ENCODE measurements at regions not wholly inside any gene's neighbourhood (a gene's known extent, or its start where the extent isn't known, plus 50 kb on each side); places are given as distances from the start of the nearest gene placed in this dataset.

DNA sequence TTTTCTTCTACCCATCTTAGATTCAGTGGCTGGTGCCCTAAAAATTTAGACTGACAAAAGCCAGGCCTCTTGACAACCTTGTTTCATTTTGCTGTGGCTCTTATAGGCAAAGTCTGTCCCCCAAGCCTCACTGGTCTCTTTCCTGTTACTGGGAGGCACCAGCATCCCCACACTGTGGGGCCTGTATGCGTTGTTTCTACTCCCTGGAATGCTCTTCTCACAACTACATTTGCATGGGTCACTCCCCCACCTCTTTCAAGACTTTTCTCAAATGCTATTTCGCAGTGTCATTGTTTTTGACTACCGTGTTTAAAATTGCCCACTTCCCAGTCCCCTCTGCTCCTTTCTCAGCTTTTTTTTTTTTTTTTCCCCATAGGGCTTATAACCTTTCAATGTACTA lies 108.7 kb upstream of the DGKB start:
- Histone ChIP-seq H3K4me2 (ENCODE audit: low read length) (no peak overlapping the region), H3K9ac (ENCODE audit: low read length) (no peak overlapping the region), H3K27ac (ENCODE audit: low read length) (no peak overlapping the region), H3K9me3 (ENCODE audit: insufficient read depth, low read length) (no peaks in the 10 kb centered on the region), H3K27me3 (ENCODE audit: low read depth, low read length) (no peaks in the 10 kb centered on the region), H3K4me3 (ENCODE audit: low read length) (no peak overlapping the region), H3K36me3 (replicated peaks; ENCODE audit: low read depth, low read length) (no peaks in the 10 kb centered on the region), H3K4me1 (ENCODE audit: low read length) (peaks cover 6% of the 10 kb centered on the region; the same call in 1 of the 2 replicates), H4K20me1 (ENCODE audit: insufficient read depth, low read length) (no peaks in the 10 kb centered on the region), H3K79me2 (ENCODE audit: low read length) (no peaks in the 10 kb centered on the region), H2AFZ (ENCODE audit: low read depth, low read length) (no peak overlapping the region)
- TF ChIP-seq EZH2phosphoT487 (IDR thresholded peaks at IDR 0.05; ENCODE audit: low read depth), result no peak
- TF ChIP-seq, protein P1, sequence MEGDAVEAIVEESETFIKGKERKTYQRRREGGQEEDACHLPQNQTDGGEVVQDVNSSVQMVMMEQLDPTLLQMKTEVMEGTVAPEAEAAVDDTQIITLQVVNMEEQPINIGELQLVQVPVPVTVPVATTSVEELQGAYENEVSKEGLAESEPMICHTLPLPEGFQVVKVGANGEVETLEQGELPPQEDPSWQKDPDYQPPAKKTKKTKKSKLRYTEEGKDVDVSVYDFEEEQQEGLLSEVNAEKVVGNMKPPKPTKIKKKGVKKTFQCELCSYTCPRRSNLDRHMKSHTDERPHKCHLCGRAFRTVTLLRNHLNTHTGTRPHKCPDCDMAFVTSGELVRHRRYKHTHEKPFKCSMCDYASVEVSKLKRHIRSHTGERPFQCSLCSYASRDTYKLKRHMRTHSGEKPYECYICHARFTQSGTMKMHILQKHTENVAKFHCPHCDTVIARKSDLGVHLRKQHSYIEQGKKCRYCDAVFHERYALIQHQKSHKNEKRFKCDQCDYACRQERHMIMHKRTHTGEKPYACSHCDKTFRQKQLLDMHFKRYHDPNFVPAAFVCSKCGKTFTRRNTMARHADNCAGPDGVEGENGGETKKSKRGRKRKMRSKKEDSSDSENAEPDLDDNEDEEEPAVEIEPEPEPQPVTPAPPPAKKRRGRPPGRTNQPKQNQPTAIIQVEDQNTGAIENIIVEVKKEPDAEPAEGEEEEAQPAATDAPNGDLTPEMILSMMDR (IDR thresholded peaks at IDR 0.05; ENCODE audit: low read depth, low read length), result no peak

DNA sequence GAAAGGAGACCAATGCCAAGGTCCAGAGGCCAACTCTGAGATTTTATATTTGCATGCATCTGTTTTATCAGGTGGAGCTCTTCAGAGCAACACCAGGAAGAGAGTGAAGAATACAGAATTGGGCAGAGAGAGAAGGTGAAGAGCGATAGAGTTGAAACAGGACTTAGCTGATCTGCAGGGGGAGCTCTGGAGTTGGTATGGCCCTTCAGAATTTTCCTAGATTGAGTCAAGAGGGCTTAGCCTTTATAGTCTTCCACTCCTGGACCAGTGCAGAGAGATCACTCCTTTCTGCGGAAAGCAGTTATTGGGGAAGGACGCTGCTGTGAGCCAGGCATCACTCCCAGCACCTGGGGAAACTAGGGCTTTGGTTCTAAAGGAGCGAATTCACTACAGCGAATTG lies 105.0 kb upstream of the DGKB start:
- TF ChIP-seq, protein P1 (IDR thresholded peaks at IDR 0.05; ENCODE audit: low read depth, low read length), result no peak
- TF ChIP-seq EZH2phosphoT487 (IDR thresholded peaks at IDR 0.05; ENCODE audit: low read depth), result no peak
- Histone ChIP-seq H3K79me2 (ENCODE audit: low read length) (no peaks in the 10 kb centered on the region), H3K4me3 (ENCODE audit: low read length) (no peak overlapping the region), H2AFZ (ENCODE audit: low read depth, low read length) (no peak overlapping the region), H4K20me1 (ENCODE audit: insufficient read depth, low read length) (no peaks in the 10 kb centered on the region), H3K27me3 (ENCODE audit: low read depth, low read length) (no peaks in the 10 kb centered on the region), H3K36me3 (replicated peaks; ENCODE audit: low read depth, low read length) (no peaks in the 10 kb centered on the region), H3K9ac (ENCODE audit: low read length) (no peak overlapping the region), H3K27ac (ENCODE audit: low read length) (no peak overlapping the region), H3K4me2 (ENCODE audit: low read length) (no peak overlapping the region), H3K9me3 (ENCODE audit: insufficient read depth, low read length) (no peaks in the 10 kb centered on the region), H3K4me1 (ENCODE audit: low read length) (no peaks in the 10 kb centered on the region)

DNA sequence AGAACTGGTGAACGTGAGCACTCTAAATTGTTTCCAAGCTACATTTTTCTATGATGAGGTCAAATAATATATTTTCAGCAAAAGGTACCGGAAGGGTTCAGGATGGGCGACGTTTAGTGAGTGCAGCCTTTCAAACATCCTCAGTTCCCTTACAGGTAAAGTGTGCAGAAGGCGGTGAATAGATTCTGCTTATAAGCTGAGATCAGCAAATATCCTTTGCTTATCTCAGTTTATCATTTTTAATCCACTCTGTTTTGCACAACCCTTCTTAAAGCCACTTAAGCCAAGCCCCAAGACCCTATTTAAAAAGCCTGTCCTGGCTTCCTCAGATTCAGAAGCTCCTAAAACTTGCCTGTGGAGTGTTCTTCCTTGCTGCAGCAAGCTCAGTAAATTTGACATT lies 103.1 kb upstream of the DGKB start:
- Histone ChIP-seq H3K9me3 (ENCODE audit: insufficient read depth, low read length) (no peaks in the 10 kb centered on the region), H3K4me1 (ENCODE audit: low read length) (no peaks in the 10 kb centered on the region), H3K79me2 (ENCODE audit: low read length) (no peaks in the 10 kb centered on the region), H3K9ac (ENCODE audit: low read length) (no peak overlapping the region), H3K36me3 (replicated peaks; ENCODE audit: low read depth, low read length) (no peaks in the 10 kb centered on the region), H3K27ac (ENCODE audit: low read length) (no peak overlapping the region), H3K4me2 (ENCODE audit: low read length) (no peak overlapping the region), H3K4me3 (ENCODE audit: low read length) (no peak overlapping the region), H4K20me1 (ENCODE audit: insufficient read depth, low read length) (no peaks in the 10 kb centered on the region), H3K27me3 (ENCODE audit: low read depth, low read length) (no peaks in the 10 kb centered on the region), H2AFZ (ENCODE audit: low read depth, low read length) (no peak overlapping the region)
- TF ChIP-seq EZH2phosphoT487 (IDR thresholded peaks at IDR 0.05; ENCODE audit: low read depth), result no peak
- TF ChIP-seq, protein P1 (IDR thresholded peaks at IDR 0.05; ENCODE audit: low read depth, low read length), result no peak

DNA sequence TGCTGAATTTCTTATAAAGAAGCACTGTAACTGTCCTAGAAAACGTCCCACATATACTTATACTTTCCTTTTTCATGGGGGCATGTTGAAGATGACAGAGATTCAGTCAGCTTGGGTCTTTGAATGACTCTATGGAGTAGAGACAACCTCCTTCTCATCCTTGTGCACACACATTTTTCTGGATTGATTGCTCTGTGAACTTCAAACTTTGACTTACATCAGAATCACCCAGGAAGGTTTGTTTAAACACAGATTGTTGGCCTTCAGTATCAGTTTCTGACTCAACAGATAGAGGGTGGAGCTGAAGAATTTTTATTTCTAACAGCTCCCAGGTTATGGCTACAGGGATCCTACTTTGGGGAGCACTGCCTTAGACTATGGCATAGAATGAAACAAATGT lies 97.6 kb upstream of the DGKB start:
- Histone ChIP-seq H2AFZ (ENCODE audit: low read depth, low read length) (no peak overlapping the region), H3K9ac (ENCODE audit: low read length) (no peak overlapping the region), H3K27me3 (ENCODE audit: low read depth, low read length) (no peaks in the 10 kb centered on the region), H4K20me1 (ENCODE audit: insufficient read depth, low read length) (no peaks in the 10 kb centered on the region), H3K27ac (ENCODE audit: low read length) (no peak overlapping the region), H3K79me2 (ENCODE audit: low read length) (no peaks in the 10 kb centered on the region), H3K4me2 (ENCODE audit: low read length) (no peak overlapping the region), H3K9me3 (ENCODE audit: insufficient read depth, low read length) (no peaks in the 10 kb centered on the region), H3K4me1 (ENCODE audit: low read length) (no peaks in the 10 kb centered on the region), H3K36me3 (replicated peaks; ENCODE audit: low read depth, low read length) (no peaks in the 10 kb centered on the region), H3K4me3 (ENCODE audit: low read length) (no peak overlapping the region)
- no peak for TF ChIP-seq EZH2phosphoT487 (IDR thresholded peaks at IDR 0.05; ENCODE audit: low read depth)
- TF ChIP-seq, protein P1 (IDR thresholded peaks at IDR 0.05; ENCODE audit: low read depth, low read length), result no peak

All from OCI-LY3 (cell line).